Prostate gland (tissue), 2 donors: ENCODE measurements at regions not wholly inside any gene's neighbourhood (a gene's known extent, or its start where the extent isn't known, plus 50 kb on each side); places are given as distances from the start of the nearest gene placed in this dataset.

Experiments
- DNase-seq: peaks from one replicate; pipeline ENCODE4 v3.0.0-alpha.2; 2019; ENCODE audit warnings: low spot score
- H3K27ac ChIP-seq, 2 donors: fragments of 200-600 bp; sonication (generic); 2 replicates each; pipeline ENCODE4 v1.5.1; 2017 to 2019
- H3K27me3 ChIP-seq: fragments of 200-600 bp; sonication (generic); replicated peaks from 2 replicates; pipeline ENCODE4 v1.5.1; 2019; ENCODE audit not compliant: insufficient read depth
- H3K36me3 ChIP-seq, 2 donors: fragments of 200-600 bp; sonication (generic); 1 replicate in 1 of 2; 2 replicates in 1 of 2; pipeline versions ENCODE4 v1.5.1 to v1.8.1; 2017 to 2019
- H3K4me1 ChIP-seq: fragments of 200-600 bp; sonication (generic); replicated peaks from 2 replicates; pipeline ENCODE4 v1.5.1; 2019
- H3K4me3 ChIP-seq, 2 donors: fragments of 200-600 bp; sonication (generic); 2 replicates each; pipeline ENCODE4 v1.5.1; 2017 to 2019
- H3K9me3 ChIP-seq: fragments of 200-600 bp; sonication (generic); 2 replicates; pipeline ENCODE4 v1.5.1; 2017
- CTCF ChIP-seq, 4 experiments: fragments of 200-600 bp in 2 of 4; fragments of 450-650 bp in 2 of 4; sonication (generic) in 2 of 4; IDR thresholded peaks; 1 replicate in 3 of 4; 2 replicates in 1 of 4; pipeline ENCODE4 v1.5.1; 2016 to 2019; ENCODE audit warnings: antibody characterized with exemption in 4 of 4, mild to moderate bottlenecking in 2 of 4, moderate library complexity in 2 of 4
- POLR2A ChIP-seq: fragments of 450-650 bp; IDR thresholded peaks from one replicate; pipeline ENCODE4 v1.6.1; 2016; ENCODE audit warnings: antibody characterized with exemption, mild to moderate bottlenecking
- POLR2AphosphoS5 ChIP-seq: sonication (generic); formaldehyde crosslinking; IDR thresholded peaks from one replicate; pipeline ENCODE4 v1.6.1; 2017; ENCODE audit warnings: antibody characterized with exemption
- WGBS: methylation state at CpG from one replicate; pipeline ENCODE4 v1.1.5; 2018; 5-methylcytosine and 5-hydroxymethylcytosine counted together
- intact Hi-C: fragments of 100-400 bp; cut with DNase I; formaldehyde crosslinking; loops from one replicate; pipeline ENCODE4 v1.14.2; 2022

GRCh38 chr18:34084635-34085034, 140.1 kb downstream of the NOL4 start:
- H3K4me1 ChIP-seq: no peaks in the 10 kb centered on the region
- no peak for DNase-seq
- no peak for TF ChIP-seq POLR2AphosphoS5
- no peak for TF ChIP-seq POLR2A
- no peak for TF ChIP-seq CTCF (IDR thresholded peaks at IDR 0.05)
- 20% methylated on average over 2 of the region's 2 CpGs for WGBS
- H3K9me3 ChIP-seq: no peaks in the 10 kb centered on the region
- H3K4me3 ChIP-seq: no peak overlapping the region
- intact Hi-C loops: no loop called here
- H3K36me3 ChIP-seq: no peaks in the 10 kb centered on the region
- no peaks in the 10 kb centered on the region for H3K27me3 ChIP-seq
- no peak overlapping the region for H3K27ac ChIP-seq

- H3K27ac ChIP-seq: no peak overlapping the region
- H3K27me3 ChIP-seq: no peaks in the 10 kb centered on the region
- 71% methylated on average over 9 of the region's 9 CpGs for WGBS
- H3K4me3 ChIP-seq: no peak overlapping the region
- intact Hi-C loops: no loop called here
- no peaks in the 10 kb centered on the region for H3K36me3 ChIP-seq
- no peaks in the 10 kb centered on the region for H3K4me1 ChIP-seq
- TF ChIP-seq CTCF (IDR thresholded peaks at IDR 0.05): no peak
- no peak for TF ChIP-seq POLR2A
- TF ChIP-seq POLR2AphosphoS5: no peak
- no peak for DNase-seq
- H3K9me3 ChIP-seq: no peaks in the 10 kb centered on the region
Measured at GRCh38 chr18:34083910-34084535, 140.7 kb downstream of the NOL4 start.

GRCh38 chr18:34077599-34077998, 147.1 kb downstream of the NOL4 start:
- no peaks in the 10 kb centered on the region for H3K27me3 ChIP-seq
- no peak overlapping the region for H3K27ac ChIP-seq
- no peaks in the 10 kb centered on the region for H3K4me1 ChIP-seq
- TF ChIP-seq POLR2A (no peak), POLR2AphosphoS5 (no peak), CTCF (IDR thresholded peaks at IDR 0.05) (no peak)
- no peaks in the 10 kb centered on the region for H3K9me3 ChIP-seq
- no peak for DNase-seq
- H3K36me3 ChIP-seq: no peaks in the 10 kb centered on the region
- no peak overlapping the region for H3K4me3 ChIP-seq
- intact Hi-C loops: no loop called here

GRCh38 chr18:34075963-34076860, 148.5 kb downstream of the NOL4 start:
- intact Hi-C loops: no loop called here
- DNase-seq: no peak
- no peaks in the 10 kb centered on the region for H3K27me3 ChIP-seq
- H3K36me3 ChIP-seq: no peaks in the 10 kb centered on the region
- 89% methylated on average over 10 of the region's 10 CpGs for WGBS
- H3K27ac ChIP-seq: no peak overlapping the region
- no peak overlapping the region for H3K4me3 ChIP-seq
- no peaks in the 10 kb centered on the region for H3K4me1 ChIP-seq
- no peak for TF ChIP-seq CTCF (IDR thresholded peaks at IDR 0.05)
- TF ChIP-seq POLR2AphosphoS5: no peak
- no peak for TF ChIP-seq POLR2A
- no peaks in the 10 kb centered on the region for H3K9me3 ChIP-seq

GRCh38 chr18:34061226-34061625, 163.5 kb downstream of the NOL4 start:
- Histone ChIP-seq H3K27me3 (no peaks in the 10 kb centered on the region), H3K4me1 (no peaks in the 10 kb centered on the region), H3K4me3 (no peak overlapping the region), H3K27ac (no peak overlapping the region), H3K36me3 (no peaks in the 10 kb centered on the region), H3K9me3 (no peaks in the 10 kb centered on the region)
- intact Hi-C loops: no loop called here
- DNase-seq: no peak
- TF ChIP-seq POLR2A (no peak), CTCF (IDR thresholded peaks at IDR 0.05) (no peak), POLR2AphosphoS5 (no peak)
